SU-DHL-6 (cell line): ENCODE measurements at regions not wholly inside any gene's neighbourhood (a gene's known extent, or its start where the extent isn't known, plus 50 kb on each side); places are given as distances from the start of the nearest gene placed in this dataset.

Source experiments
- H2AFZ ChIP-seq: fragments of 200-600 bp; sonication (generic); 2 replicates; pipeline ENCODE4 v1.6.1; 2014; ENCODE audit warnings: low read depth, mild to moderate bottlenecking, moderate library complexity, mixed read lengths, antibody characterized with exemption, low read length; ENCODE audit not compliant: severe bottlenecking
- H3F3A ChIP-seq: fragments of 200-600 bp; shearing (Covaris generic); 2 replicates; pipeline ENCODE4 v1.6.0; 2016; ENCODE audit warnings: antibody characterized with exemption, mild to moderate bottlenecking; ENCODE audit not compliant: insufficient read depth
- H3K27ac ChIP-seq: fragments of 200-600 bp; sonication (generic); 2 replicates; pipeline ENCODE4 v1.5.1; 2016; ENCODE audit warnings: low read depth, mild to moderate bottlenecking, low read length, moderate library complexity, mixed read lengths
- H3K27me3 ChIP-seq: fragments of 200-600 bp; sonication (generic), shearing (Covaris generic); 2 replicates; pipeline ENCODE4 v1.6.0; 2014; ENCODE audit warnings: mild to moderate bottlenecking, low read length
- H3K36me3 ChIP-seq: fragments of 200-600 bp; sonication (generic); 2 replicates; pipeline ENCODE4 v1.6.1; 2014; ENCODE audit warnings: mild to moderate bottlenecking, low read length, mixed read lengths
- H3K4me2 ChIP-seq: fragments of 300-600, 200-600 bp; shearing (Covaris generic), sonication (generic); 2 replicates; pipeline ENCODE4 v1.6.0; 2014; ENCODE audit warnings: low read length, low read depth, mild to moderate bottlenecking; ENCODE audit not compliant: poor library complexity, severe bottlenecking
- H3K4me3 ChIP-seq: fragments of 200-600 bp; sonication (generic); 2 replicates; pipeline ENCODE4 v1.5.1; 2014; ENCODE audit warnings: antibody characterized with exemption, low read length, mild to moderate bottlenecking, mixed read lengths; ENCODE audit not compliant: insufficient read depth, poor library complexity, severe bottlenecking
- H3K79me2 ChIP-seq: fragments of 200-600 bp; sonication (generic); 2 replicates; pipeline ENCODE4 v1.6.1; 2014; ENCODE audit warnings: mild to moderate bottlenecking, low read length, moderate library complexity; ENCODE audit not compliant: insufficient read depth
- H3K9ac ChIP-seq: fragments of 200-600 bp; sonication (generic); 2 replicates; pipeline ENCODE4 v1.7.0; 2014; ENCODE audit warnings: mild to moderate bottlenecking, low read length
- H3K9me2 ChIP-seq: fragments of 200-600 bp; sonication (generic); replicated peaks from 2 replicates; pipeline ENCODE4 v1.6.1; 2014; ENCODE audit warnings: low read length; ENCODE audit not compliant: insufficient read depth
- H3K9me3 ChIP-seq: fragments of 200-600 bp; sonication (generic); 2 replicates; pipeline ENCODE4 v1.6.1; 2014; ENCODE audit warnings: low read length, mixed read lengths; ENCODE audit not compliant: insufficient read depth
- H4K20me1 ChIP-seq: fragments of 200-600 bp; sonication (generic); 2 replicates; pipeline ENCODE4 v1.6.1; 2014; ENCODE audit warnings: low read depth, mild to moderate bottlenecking, antibody characterized with exemption, low read length, moderate library complexity, mixed read lengths
- EZH2phosphoT487 ChIP-seq: fragments of 200-600 bp; sonication (generic), shearing (Covaris generic); conservative IDR thresholded peaks from 2 replicates; pipeline ENCODE4 v1.6.1; 2018; ENCODE audit warnings: mild to moderate bottlenecking, antibody characterized with exemption, low read length, moderate library complexity, mixed read lengths
- TF ChIP-seq, protein P1 (sequence below): fragments of 200-600 bp; sonication (generic); IDR thresholded peaks from one replicate; pipeline ENCODE4 v1.5.1; 2017; ENCODE audit warnings: antibody characterized with exemption, mild to moderate bottlenecking, low read length, moderate library complexity; ENCODE audit not compliant: insufficient read depth, poor library complexity, severe bottlenecking

DNA sequence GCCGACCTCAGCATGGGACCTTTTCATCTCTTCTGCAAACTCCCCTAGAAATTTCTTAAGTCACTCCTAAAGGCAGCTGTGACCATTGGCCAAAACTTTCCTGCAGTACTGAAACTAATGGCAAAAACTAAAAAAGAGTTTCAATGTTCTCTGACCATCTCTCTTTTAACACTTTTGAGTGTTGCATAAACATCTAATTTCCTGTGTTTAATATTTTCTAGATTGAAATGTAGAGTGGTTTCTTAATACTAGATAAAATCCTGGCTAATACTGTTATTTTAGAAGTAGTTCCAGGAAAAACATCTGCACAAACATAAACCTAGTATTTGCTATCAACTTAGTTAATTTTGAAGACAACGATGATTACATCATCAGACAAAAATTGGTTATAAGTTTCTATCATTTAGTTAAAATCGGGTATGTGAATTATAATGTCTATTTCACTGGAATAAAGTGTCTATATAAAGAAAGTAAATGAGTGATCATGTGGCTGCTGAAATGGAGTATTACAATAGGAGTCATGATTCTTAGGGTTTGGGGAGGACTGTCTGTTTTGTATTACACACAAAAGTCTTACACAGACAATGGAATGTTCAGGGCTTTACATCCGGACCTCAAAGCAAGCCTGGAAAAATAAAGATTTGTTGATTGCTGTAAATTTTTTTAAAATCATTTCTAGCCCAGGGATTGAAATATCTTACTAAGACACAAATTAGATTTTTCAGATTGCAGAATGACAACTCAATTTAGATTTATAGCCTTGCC lies 1323.4 kb downstream of the C4orf33 start:
- Histone ChIP-seq H3K79me2 (no peaks in the 10 kb centered on the region), H3K36me3 (no peaks in the 10 kb centered on the region), H3K4me2 (no peak overlapping the region), H3K9me2 (no peaks in the 10 kb centered on the region), H3K27ac (no peak overlapping the region), H2AFZ (no peak overlapping the region), H3K4me3 (no peak overlapping the region), H3K9me3 (no peaks in the 10 kb centered on the region), H3K9ac (no peak overlapping the region), H3F3A (no peaks in the 10 kb centered on the region), H4K20me1 (no peaks in the 10 kb centered on the region), H3K27me3 (no peaks in the 10 kb centered on the region)
- TF ChIP-seq, protein P1, sequence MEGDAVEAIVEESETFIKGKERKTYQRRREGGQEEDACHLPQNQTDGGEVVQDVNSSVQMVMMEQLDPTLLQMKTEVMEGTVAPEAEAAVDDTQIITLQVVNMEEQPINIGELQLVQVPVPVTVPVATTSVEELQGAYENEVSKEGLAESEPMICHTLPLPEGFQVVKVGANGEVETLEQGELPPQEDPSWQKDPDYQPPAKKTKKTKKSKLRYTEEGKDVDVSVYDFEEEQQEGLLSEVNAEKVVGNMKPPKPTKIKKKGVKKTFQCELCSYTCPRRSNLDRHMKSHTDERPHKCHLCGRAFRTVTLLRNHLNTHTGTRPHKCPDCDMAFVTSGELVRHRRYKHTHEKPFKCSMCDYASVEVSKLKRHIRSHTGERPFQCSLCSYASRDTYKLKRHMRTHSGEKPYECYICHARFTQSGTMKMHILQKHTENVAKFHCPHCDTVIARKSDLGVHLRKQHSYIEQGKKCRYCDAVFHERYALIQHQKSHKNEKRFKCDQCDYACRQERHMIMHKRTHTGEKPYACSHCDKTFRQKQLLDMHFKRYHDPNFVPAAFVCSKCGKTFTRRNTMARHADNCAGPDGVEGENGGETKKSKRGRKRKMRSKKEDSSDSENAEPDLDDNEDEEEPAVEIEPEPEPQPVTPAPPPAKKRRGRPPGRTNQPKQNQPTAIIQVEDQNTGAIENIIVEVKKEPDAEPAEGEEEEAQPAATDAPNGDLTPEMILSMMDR = no peak
- TF ChIP-seq EZH2phosphoT487 = no peak

DNA sequence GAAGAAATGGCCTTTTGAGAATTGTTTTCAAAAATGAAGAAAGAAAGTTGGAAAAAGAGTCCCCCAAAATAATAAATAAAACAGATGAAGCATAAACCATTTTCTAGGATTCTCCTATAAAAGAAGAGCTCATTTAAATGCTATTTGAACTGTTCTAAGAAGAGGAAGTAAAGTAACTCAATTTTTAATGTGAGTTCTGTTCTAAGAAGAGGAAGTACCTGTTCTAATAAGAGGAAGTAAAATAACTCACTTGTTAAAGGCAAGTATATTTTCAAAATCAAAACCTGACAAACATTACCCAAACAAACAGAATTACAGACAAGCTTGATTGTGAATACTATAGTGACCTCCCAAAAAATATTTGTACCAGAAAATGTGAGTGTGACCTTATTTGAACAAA lies 1326.3 kb downstream of the C4orf33 start:
- Histone ChIP-seq H3K27me3 (no peaks in the 10 kb centered on the region), H3K4me3 (no peak overlapping the region), H3K36me3 (no peaks in the 10 kb centered on the region), H3K79me2 (no peaks in the 10 kb centered on the region), H3K4me2 (peak overlapping the region; percentile 10), H3K27ac (peak overlapping the region; percentile 57), H2AFZ (peak overlapping the region; percentile 86), H3F3A (no peaks in the 10 kb centered on the region), H4K20me1 (no peaks in the 10 kb centered on the region), H3K9ac (no peak overlapping the region), H3K9me3 (no peaks in the 10 kb centered on the region), H3K9me2 (no peaks in the 10 kb centered on the region)
- TF ChIP-seq, protein P1 = no peak
- TF ChIP-seq EZH2phosphoT487 = no peak

GRCh38 chr4:130424211-130424610 lies 1328.3 kb downstream of the C4orf33 start:
- Histone ChIP-seq H3K79me2 (no peaks in the 10 kb centered on the region), H2AFZ (no peak overlapping the region), H3K4me3 (no peak overlapping the region), H3F3A (no peaks in the 10 kb centered on the region), H4K20me1 (no peaks in the 10 kb centered on the region), H3K9me3 (no peaks in the 10 kb centered on the region), H3K4me2 (no peak overlapping the region), H3K36me3 (no peaks in the 10 kb centered on the region), H3K9ac (no peak overlapping the region), H3K27me3 (no peaks in the 10 kb centered on the region), H3K27ac (no peak overlapping the region), H3K9me2 (no peaks in the 10 kb centered on the region)
- TF ChIP-seq, protein P1 = no peak
- no peak for TF ChIP-seq EZH2phosphoT487
